MM.1S (cell line): ENCODE measurements at regions not wholly inside any gene's neighbourhood (a gene's known extent, or its start where the extent isn't known, plus 50 kb on each side); places are given as distances from the start of the nearest gene placed in this dataset.

Experiments used
- EZH2 ChIP-seq: fragments of 300-600 bp; sonication (generic); optimal IDR thresholded peaks from 2 replicates; pipeline ENCODE3; 2017; ENCODE audit warnings: low read depth, mild to moderate bottlenecking, antibody characterized with exemption, low read length, mixed read lengths
- EZH2phosphoT487 ChIP-seq: fragments of 300-600 bp; sonication (generic); IDR thresholded peaks from 2 replicates; pipeline ENCODE4 v1.6.1; 2018; ENCODE audit warnings: antibody characterized with exemption, low read length
- TF ChIP-seq, protein P1 (sequence below): fragments of 300-600 bp; sonication (generic); IDR thresholded peaks from 2 replicates; pipeline ENCODE4 v1.5.1; 2016; ENCODE audit warnings: antibody characterized with exemption, low read length, mixed read lengths

DNA sequence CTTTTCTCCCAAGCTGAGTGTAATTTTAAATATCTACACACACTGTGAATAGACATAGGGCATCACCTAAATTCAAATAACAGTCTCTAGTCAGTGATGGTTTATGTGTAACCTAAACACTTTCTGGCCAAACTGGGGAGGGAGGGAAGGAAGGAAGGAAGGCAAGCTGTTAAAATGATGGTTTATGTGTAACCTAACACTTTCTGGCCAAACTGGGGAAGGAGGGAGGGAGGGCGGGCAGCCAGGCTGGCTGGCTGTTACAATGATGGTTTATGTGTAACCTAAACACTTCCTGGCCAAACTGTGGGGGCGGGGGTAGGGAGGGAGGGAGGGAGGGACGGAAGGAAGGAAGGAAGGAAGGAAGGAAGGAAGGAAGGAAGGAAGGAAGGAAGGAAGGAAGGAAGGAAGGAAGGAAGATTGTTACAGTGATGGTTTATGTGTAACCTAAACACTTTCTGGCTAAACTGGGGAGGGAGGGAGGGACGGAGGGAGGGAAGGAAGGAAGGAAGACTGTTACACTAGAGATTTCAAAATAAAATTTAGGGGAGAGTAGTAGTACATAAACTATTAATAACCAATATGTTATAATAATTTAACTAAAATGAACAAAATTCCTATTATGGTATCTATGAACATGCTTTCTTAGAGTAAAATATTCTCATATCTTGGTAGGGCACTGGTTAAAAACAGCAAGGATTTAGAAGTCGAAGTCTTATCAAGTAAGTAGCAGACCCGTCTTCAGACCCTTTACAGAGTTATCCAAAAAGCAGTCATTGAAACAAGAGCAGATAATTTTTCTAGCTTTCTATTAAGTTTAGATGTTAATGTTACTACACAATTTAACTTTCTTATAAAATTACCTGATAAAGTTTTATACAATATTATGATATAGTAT lies 148.1 kb downstream of the LMLN start:
- TF ChIP-seq, protein P1, sequence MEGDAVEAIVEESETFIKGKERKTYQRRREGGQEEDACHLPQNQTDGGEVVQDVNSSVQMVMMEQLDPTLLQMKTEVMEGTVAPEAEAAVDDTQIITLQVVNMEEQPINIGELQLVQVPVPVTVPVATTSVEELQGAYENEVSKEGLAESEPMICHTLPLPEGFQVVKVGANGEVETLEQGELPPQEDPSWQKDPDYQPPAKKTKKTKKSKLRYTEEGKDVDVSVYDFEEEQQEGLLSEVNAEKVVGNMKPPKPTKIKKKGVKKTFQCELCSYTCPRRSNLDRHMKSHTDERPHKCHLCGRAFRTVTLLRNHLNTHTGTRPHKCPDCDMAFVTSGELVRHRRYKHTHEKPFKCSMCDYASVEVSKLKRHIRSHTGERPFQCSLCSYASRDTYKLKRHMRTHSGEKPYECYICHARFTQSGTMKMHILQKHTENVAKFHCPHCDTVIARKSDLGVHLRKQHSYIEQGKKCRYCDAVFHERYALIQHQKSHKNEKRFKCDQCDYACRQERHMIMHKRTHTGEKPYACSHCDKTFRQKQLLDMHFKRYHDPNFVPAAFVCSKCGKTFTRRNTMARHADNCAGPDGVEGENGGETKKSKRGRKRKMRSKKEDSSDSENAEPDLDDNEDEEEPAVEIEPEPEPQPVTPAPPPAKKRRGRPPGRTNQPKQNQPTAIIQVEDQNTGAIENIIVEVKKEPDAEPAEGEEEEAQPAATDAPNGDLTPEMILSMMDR = no peak
- TF ChIP-seq EZH2 (no peak), EZH2phosphoT487 (no peak)
